Ishikawa (cell line): ENCODE measurements at regions not wholly inside any gene's neighbourhood (a gene's known extent, or its start where the extent isn't known, plus 50 kb on each side); places are given as distances from the start of the nearest gene placed in this dataset.

Experiments
- CEBPB ChIP-seq: IDR thresholded peaks from 2 replicates; pipeline ENCODE4 v1.6.1; 2012
- CREB1 ChIP-seq: IDR thresholded peaks from 2 replicates; pipeline ENCODE4 v1.6.1; 2012; ENCODE audit warnings: low read depth
- EGR1 ChIP-seq: IDR thresholded peaks from 2 replicates; pipeline ENCODE4 v1.6.1; 2012
- EP300 ChIP-seq: IDR thresholded peaks from 2 replicates; pipeline ENCODE4 v1.6.1; 2012; ENCODE audit warnings: borderline replicate concordance
- FOXM1 ChIP-seq: IDR thresholded peaks from 2 replicates; pipeline ENCODE4 v1.6.1; 2012; ENCODE audit warnings: low read depth, borderline replicate concordance
- MAX ChIP-seq: IDR thresholded peaks from 2 replicates; pipeline ENCODE4 v1.6.1; 2012
- NFIC ChIP-seq: IDR thresholded peaks from 2 replicates; pipeline ENCODE4 v1.6.1; 2012
- RAD21 ChIP-seq: IDR thresholded peaks from 2 replicates; pipeline ENCODE4 v1.6.1; 2012; ENCODE audit warnings: low read depth
- REST ChIP-seq: IDR thresholded peaks from 2 replicates; pipeline ENCODE4 v1.6.1; 2012; ENCODE audit warnings: low read depth, mild to moderate bottlenecking
- TAF1 ChIP-seq: IDR thresholded peaks from 2 replicates; pipeline ENCODE4 v1.6.1; 2012; ENCODE audit warnings: low read depth, mild to moderate bottlenecking
- TCF12 ChIP-seq: IDR thresholded peaks from 2 replicates; pipeline ENCODE4 v1.6.1; 2012; ENCODE audit warnings: low read depth
- TEAD4 ChIP-seq: IDR thresholded peaks from 2 replicates; pipeline ENCODE4 v1.6.1; 2012
- USF1 ChIP-seq: IDR thresholded peaks from 2 replicates; pipeline ENCODE4 v1.6.1; 2012
- YY1 ChIP-seq: IDR thresholded peaks from 2 replicates; pipeline ENCODE4 v1.6.1; 2012; ENCODE audit warnings: low read depth
- ZBTB7A ChIP-seq: IDR thresholded peaks from 2 replicates; pipeline ENCODE4 v1.6.1; 2012; ENCODE audit warnings: low read depth

GRCh38 chr10:5576780-5577624, 52.2 kb downstream of the CALML3 start:
- TF ChIP-seq FOXM1 (no peak), REST (no peak), MAX (no peak), USF1 (no peak)

- no peak for TF ChIP-seq YY1
Measured at GRCh38 chr10:5581670-5582566, 57.2 kb downstream of the CALML3 start.

GRCh38 chr10:5582736-5583135, 58.0 kb downstream of the CALML3 start:
- TF ChIP-seq YY1 (no peak), FOXM1 (no peak), USF1 (no peak), MAX (no peak), REST (no peak), NFIC (no peak), TEAD4 (no peak), CREB1 (no peak), EP300 (no peak), TCF12 (no peak), ZBTB7A (no peak), TAF1 (no peak), RAD21 (no peak), CEBPB (no peak), EGR1 (no peak)

- TF ChIP-seq YY1, result 0 out of 2 replicates have a peak, but pooled peaks have one; percentile 29
- peak; percentile 89 for TF ChIP-seq TEAD4
- TF ChIP-seq USF1, result peak; percentile 42; the same call in 1 of the 2 replicates
- no peak for TF ChIP-seq CREB1
- TF ChIP-seq CEBPB, result peak; percentile 46; the same call in 1 of the 2 replicates
- TF ChIP-seq EP300, result peak; percentile 90
- peak; percentile 21; the same call in 1 of the 2 replicates for TF ChIP-seq REST
- peak; percentile 61 for TF ChIP-seq MAX
- peak; percentile 97 for TF ChIP-seq NFIC
- TF ChIP-seq TAF1, result no peak
- peak; percentile 65; the same call in 1 of the 2 replicates for TF ChIP-seq FOXM1
- peak; percentile 86; the same call in 1 of the 2 replicates for TF ChIP-seq ZBTB7A
- peak; percentile 96 for TF ChIP-seq TCF12
- no peak for TF ChIP-seq EGR1
- peak; percentile 29 for TF ChIP-seq RAD21
Measured at GRCh38 chr10:5583525-5584175, 58.9 kb downstream of the CALML3 start.
